GM19099 (cell line): ENCODE measurements at regions not wholly inside any gene's neighbourhood (a gene's known extent, or its start where the extent isn't known, plus 50 kb on each side); places are given as distances from the start of the nearest gene placed in this dataset.

Source experiments
- POLR2A ChIP-seq: IDR thresholded peaks from 3 replicates; pipeline ENCODE4 v1.6.1; 2011; ENCODE audit warnings: low read depth; ENCODE audit not compliant: insufficient read length; ENCODE audit errors: extremely low read depth

DNA sequence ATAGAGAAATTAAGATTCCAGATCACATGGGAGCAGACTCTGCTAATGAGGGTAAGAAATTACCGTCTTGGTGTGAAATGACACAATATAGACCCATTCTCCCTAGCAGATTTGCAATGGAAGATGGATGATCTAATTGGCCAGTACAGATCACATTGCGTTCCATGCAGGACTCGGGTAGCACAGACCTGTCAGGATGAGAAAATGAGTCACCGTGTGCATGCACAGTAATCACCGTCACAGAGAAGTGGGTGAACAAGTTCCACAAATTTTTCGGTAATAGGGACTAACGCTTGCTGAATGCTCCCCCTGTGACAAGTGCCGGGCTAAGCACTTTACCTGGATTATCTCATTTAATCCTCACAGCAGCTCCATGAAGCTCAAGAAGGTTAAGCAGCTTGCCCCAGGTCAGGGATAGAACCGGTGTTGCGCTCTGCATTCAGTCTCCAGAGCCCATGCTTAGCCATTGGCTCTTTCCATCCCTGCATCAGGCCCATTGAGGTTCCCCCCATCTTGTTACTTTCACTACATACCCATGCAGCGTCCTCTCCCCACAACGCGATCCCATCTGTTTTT, 375.6 kb downstream of the FBXW7 start:
- TF ChIP-seq POLR2A: no peak

- no peak for TF ChIP-seq POLR2A
Observed at GRCh38 chr4:152159773-152160172, 376.1 kb downstream of the FBXW7 start.

- TF ChIP-seq POLR2A: no peak
Observed at GRCh38 chr4:152158225-152158624, 377.7 kb downstream of the FBXW7 start.

- TF ChIP-seq POLR2A: no peak
Observed at GRCh38 chr4:152157629-152158028, 378.3 kb downstream of the FBXW7 start.

GRCh38 chr4:152156442-152156841, 379.4 kb downstream of the FBXW7 start:
- no peak for TF ChIP-seq POLR2A

DNA sequence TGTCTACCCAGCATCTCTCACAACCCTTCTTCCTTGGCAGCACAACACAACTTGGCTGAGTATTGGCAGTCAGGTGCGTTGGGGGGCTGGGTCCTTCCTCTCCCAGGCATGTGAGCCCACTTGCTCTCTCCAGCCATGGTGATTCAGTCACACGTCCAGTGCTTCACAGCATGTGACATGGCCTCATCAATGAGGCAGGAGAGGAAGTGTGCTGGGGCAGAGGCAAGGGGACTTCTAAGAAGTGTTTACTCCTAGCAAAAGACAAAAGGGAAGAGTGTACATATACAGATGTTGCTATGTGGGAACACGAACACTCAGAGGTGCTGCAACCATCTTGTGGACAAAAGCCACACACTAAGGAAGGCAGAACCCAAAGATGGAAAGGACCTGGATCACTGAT, 380.8 kb downstream of the FBXW7 start:
- TF ChIP-seq POLR2A: no peak

GRCh38 chr4:152154433-152154832, 381.5 kb downstream of the FBXW7 start:
- TF ChIP-seq POLR2A: no peak

- TF ChIP-seq POLR2A: no peak
Observed at GRCh38 chr4:152153476-152154270, 382.2 kb downstream of the FBXW7 start.

GRCh38 chr4:152150214-152150613, 385.7 kb downstream of the FBXW7 start:
- TF ChIP-seq POLR2A: no peak

DNA sequence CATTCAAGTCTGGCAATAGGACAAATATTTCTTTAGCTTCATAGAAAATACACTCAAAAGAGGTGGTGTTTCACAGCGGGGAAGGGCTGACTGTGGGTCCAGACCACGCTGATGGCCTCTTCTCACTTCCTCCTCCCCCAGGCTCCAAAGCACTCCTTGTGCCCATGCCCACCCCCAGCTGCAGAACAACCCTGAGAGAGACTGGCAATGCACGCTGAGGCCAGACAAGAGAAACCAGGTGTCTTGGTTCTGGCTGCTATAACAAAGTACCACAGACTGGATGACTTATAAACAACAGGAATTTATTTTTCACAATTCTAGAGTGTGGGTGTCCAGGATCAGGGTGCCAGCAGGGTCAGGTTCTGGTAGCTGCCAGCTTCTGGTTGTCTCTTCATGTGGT, 386.1 kb downstream of the FBXW7 start:
- no peak for TF ChIP-seq POLR2A

DNA sequence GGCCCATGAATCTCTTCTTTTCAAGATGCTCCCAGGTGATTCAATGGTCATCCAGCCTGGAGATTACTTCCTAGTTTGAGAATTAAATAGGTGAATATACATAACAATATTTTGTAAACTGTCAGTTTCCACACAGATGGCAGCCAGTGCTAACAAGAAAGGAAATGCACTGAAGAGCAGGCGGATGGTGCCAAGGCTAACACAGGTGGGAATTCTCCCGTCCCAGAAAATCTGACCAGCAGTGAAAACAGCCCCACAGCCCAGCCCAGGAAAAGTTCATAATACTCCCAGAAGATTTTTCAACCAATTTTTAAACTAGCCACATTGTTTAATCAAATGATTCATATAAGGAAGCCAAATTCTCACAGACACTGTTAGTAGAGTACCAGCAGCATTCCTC, 387.2 kb upstream of the GATB start:
- TF ChIP-seq POLR2A: no peak

GRCh38 chr4:152146244-152146643, 385.4 kb upstream of the GATB start:
- TF ChIP-seq POLR2A: no peak

GRCh38 chr4:152143806-152144205, 383.0 kb upstream of the GATB start:
- TF ChIP-seq POLR2A: no peak

GRCh38 chr4:152138451-152138850, 377.6 kb upstream of the GATB start:
- no peak for TF ChIP-seq POLR2A

DNA sequence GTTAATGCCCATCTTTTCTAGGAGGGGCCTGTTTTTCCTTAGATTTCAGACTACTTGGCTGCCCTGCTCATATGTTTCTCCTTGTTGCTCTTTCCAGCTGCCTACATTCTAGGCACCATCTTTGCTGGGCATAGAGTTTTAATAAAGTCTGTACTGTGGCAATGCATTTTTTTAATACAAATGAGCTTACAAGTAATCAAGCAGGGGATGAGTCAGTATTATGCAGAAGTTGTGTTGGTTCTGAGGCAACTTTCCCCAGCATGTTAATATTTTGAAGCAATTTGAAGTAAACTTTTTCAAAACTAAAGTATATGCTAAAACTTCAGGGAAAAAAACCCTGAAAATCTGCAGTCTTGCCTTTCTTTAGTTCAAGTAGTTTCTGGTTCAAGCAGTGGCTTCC, 372.0 kb upstream of the GATB start:
- TF ChIP-seq POLR2A: no peak

DNA sequence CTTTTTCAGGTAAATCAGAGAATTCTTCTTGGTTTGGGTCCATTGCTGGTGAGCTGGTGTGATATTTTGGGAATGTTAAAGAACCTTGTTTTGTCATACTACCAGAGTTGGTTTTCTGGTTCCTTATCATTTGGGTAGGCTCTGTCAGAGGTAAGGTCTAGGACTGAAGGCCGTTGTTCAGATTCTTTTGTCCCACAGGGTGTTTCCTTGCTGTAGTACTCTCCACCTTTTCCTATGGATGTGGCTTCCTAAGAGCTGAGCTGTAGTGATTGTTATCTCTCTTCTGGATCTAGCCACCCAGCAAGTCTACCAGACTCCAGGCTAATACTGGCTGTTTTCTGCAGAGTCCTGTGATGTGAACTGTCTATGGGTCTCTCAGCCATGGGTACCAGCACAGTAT, 367.5 kb upstream of the GATB start:
- no peak for TF ChIP-seq POLR2A
